ENCODE measurements at regions not wholly inside any gene's neighbourhood (a gene's known extent, or its start where the extent isn't known, plus 50 kb on each side); places are given as distances from the start of the nearest gene placed in this dataset.

DNA sequence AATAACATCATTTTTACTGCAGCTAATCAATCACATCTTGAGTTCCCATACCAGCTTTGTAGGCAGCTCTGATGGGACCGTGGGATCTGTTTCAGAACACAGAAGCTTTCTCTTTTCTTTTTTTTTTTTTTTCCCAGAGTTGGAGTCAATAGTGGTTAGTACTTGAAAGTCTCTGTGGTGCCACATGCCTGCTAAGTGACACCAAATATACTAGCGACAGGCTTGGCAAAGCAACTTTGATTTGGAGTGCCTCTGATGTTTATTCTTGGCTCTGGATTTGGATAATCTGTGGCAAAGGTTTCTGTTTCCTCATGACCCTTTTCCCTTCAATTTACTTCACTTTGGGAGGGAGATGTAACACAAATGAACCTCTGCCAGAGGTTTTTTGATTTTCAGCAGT, 681.4 kb upstream of the TENM4 start:
- TF ChIP-seq, protein P1, sequence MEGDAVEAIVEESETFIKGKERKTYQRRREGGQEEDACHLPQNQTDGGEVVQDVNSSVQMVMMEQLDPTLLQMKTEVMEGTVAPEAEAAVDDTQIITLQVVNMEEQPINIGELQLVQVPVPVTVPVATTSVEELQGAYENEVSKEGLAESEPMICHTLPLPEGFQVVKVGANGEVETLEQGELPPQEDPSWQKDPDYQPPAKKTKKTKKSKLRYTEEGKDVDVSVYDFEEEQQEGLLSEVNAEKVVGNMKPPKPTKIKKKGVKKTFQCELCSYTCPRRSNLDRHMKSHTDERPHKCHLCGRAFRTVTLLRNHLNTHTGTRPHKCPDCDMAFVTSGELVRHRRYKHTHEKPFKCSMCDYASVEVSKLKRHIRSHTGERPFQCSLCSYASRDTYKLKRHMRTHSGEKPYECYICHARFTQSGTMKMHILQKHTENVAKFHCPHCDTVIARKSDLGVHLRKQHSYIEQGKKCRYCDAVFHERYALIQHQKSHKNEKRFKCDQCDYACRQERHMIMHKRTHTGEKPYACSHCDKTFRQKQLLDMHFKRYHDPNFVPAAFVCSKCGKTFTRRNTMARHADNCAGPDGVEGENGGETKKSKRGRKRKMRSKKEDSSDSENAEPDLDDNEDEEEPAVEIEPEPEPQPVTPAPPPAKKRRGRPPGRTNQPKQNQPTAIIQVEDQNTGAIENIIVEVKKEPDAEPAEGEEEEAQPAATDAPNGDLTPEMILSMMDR (IDR thresholded peaks at IDR 0.05): no peak
- TF ChIP-seq ZFX (IDR thresholded peaks at IDR 0.05; ENCODE audit: borderline replicate concordance): no peak
- H3K27ac ChIP-seq: no peak overlapping the region

DNA sequence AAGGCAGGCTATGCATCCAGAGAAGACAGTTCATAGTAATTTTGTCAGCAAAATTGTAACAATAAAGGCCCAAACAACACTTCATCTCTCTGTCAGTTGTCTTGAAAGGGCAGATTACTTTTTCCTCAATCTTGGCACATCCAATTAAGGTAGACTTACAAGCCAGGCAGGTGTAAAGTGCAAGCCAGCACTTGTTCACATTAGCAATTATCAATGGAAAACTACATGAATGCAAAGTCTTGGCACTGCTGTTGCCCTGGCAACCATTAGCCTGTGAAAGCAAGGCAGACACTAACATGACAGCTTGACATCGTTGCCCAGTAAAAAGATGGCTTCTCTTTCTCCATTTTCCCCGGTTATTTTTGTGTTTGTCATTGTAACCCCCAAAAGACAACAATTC, 677.2 kb upstream of the TENM4 start:
- no peak for TF ChIP-seq ZFX (IDR thresholded peaks at IDR 0.05; ENCODE audit: borderline replicate concordance)
- TF ChIP-seq, protein P1 (IDR thresholded peaks at IDR 0.05): no peak
- no peak overlapping the region for H3K27ac ChIP-seq

DNA sequence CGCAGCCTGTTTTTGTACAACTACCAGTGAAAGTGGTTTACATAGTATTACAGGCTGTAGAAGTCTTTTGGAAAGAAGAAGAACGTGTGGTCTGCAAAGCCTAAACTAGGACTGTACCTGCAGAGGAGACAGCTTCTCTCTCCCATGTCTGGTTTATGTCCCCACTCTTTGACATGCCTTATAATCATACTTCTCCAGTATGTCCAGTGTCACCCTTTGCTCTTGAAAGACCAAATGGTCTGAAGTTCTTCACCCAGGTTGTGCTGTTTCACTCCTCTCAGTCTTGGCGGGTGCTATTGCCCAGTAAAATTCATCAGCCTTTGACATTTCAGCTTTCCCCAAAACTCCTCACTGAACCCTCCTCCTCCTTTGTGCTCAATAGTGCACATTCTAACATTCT, 676.0 kb upstream of the TENM4 start:
- no peak for TF ChIP-seq ZFX (IDR thresholded peaks at IDR 0.05; ENCODE audit: borderline replicate concordance)
- TF ChIP-seq, protein P1 (IDR thresholded peaks at IDR 0.05): no peak
- H3K27ac ChIP-seq: no peak overlapping the region

DNA sequence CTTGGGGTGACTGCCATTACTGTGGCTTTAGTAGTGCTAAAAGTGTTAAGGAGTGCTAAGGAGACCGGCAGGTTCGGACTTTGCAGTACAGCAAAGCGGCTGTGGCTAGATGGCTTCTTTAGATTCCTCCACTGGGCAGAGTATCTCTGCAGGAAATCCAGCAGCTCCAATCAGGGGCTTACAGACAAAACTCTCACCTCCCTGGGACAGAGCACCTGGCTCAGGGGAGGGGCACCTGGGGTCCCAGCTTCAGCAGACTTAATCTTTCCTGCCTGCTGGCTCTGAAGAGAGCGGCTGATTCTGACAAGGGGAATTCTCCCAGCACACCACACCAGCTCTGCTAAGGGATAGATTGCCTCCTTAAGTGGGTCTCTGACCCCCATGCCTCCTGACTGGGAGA, 668.8 kb upstream of the TENM4 start:
- no peak overlapping the region for H3K27ac ChIP-seq
- TF ChIP-seq, protein P1 (IDR thresholded peaks at IDR 0.05): no peak
- no peak for TF ChIP-seq ZFX (IDR thresholded peaks at IDR 0.05; ENCODE audit: borderline replicate concordance)

DNA sequence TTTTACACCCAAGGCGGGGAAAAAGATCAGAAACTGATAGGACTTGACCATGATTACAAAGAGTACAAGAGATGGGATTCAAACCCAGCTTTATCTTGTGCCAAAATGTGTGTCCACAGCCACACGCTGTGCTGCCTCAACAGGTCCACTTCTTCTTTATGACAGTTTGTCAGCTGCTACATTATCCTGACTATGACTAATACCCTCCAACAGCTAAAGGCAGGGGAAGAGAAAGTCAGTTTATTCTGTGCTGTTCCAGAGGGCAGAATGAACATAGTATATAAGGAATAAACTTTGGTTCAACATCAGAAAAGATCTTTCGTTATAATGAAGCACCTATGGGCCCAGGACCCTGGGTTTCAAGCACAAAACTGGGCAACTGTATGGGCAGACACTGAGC, 668.2 kb upstream of the TENM4 start:
- TF ChIP-seq, protein P1 (IDR thresholded peaks at IDR 0.05): no peak
- no peak for TF ChIP-seq ZFX (IDR thresholded peaks at IDR 0.05; ENCODE audit: borderline replicate concordance)
- no peak overlapping the region for H3K27ac ChIP-seq

DNA sequence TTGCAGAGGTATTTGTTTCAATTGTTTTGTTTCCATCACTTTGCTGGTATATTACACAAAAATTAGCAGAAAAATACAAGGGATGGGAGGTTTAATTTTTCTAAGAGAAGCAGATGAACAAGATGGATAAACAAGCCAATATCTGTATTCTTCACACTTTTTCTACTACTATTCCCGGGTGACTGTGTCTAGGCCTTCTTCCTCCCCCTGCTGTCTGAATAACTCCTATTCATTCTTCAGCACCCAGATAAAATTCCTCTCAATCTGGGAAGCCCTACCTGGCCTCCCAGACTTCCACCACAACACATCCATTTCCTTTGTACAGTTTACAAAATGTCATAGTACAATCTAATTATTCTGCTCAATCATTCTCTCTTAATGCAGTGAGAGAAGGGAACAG, 666.6 kb upstream of the TENM4 start:
- H3K27ac ChIP-seq: no peak overlapping the region
- TF ChIP-seq, protein P1 (IDR thresholded peaks at IDR 0.05): no peak
- no peak for TF ChIP-seq ZFX (IDR thresholded peaks at IDR 0.05; ENCODE audit: borderline replicate concordance)

DNA sequence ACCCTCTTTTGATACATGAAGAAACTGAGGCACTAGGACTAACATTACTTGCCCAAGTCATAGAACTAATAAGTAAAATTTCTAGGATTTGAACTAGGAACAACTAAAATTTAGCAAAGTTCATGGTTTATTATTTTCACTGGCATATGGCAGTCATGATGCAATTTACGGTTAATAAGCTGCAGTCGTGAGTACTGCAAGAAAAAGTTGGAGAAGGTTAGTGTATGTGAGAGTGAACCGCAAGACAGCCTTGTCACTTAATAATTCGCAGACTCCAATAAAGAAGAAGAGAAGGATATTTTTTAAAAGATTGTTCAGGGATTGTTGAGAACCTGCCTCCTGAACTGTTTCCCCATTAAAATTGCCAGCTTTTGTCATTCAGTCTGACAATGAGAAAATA, 663.4 kb upstream of the TENM4 start:
- TF ChIP-seq, protein P1 (IDR thresholded peaks at IDR 0.05): no peak
- TF ChIP-seq ZFX (IDR thresholded peaks at IDR 0.05; ENCODE audit: borderline replicate concordance): no peak
- no peak overlapping the region for H3K27ac ChIP-seq
